ENCODE measurements at regions not wholly inside any gene's neighbourhood (a gene's known extent, or its start where the extent isn't known, plus 50 kb on each side); places are given as distances from the start of the nearest gene placed in this dataset.

DNA sequence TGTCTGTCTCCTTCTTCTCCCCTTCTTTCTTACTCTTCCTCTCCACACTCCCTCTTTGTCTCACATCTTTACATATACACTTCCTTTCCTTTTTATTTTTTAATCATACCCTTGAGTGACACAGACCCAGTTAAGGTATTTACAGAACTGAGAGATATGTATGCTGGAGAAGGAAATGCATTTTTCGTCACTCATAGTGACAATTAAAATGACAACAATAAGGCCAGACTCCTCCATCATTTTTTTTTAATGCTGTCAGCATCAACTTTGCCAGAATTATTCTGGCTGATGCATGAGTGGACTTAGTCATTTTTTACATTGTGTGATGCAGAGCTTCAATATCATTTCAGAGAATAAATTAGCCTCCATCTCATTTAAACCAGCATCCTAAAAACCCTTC, 272.9 kb downstream of the TMEM38B start:
- H3K4me1 Mint-ChIP-seq (ENCODE audit: unreplicated experiment) = peaks cover 9% of the 10 kb centered on the region

DNA sequence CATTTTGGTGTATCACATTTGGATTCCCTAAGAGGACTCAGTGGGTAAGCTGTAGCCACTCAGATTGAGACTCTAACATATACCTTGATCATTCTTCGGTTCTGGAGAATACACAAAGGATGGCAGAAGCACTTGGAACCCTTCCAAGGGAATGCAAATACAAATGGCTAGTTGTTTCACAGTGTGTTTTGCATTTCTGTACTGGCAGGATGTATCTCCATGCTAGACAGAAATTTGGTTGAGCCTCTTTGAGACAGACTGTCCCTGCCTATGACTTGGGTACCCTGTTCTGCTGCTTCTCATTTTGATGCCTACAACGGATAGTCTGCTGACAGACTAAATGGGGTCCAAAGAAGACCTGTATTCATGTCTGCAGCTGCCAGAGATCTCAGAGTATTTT, 273.5 kb downstream of the TMEM38B start:
- no peaks in the 10 kb centered on the region for H3K9me3 Mint-ChIP-seq (ENCODE audit: unreplicated experiment)
- H3K27me3 Mint-ChIP-seq (ENCODE audit: unreplicated experiment) = peaks cover 3% of the 10 kb centered on the region
- no peak overlapping the region for H3K27ac Mint-ChIP-seq (ENCODE audit: unreplicated experiment)
- no peak for TF ChIP-seq CTCF (IDR thresholded peaks at IDR 0.05)
- H3K36me3 Mint-ChIP-seq (ENCODE audit: unreplicated experiment) = no peaks in the 10 kb centered on the region
- DNase-seq (ENCODE audit: extremely low spot score, unreplicated experiment) = no peak
- H3K4me3 Mint-ChIP-seq (ENCODE audit: unreplicated experiment) = no peak overlapping the region
- H3K4me1 Mint-ChIP-seq (ENCODE audit: unreplicated experiment) = peaks cover 15% of the 10 kb centered on the region

More for the DNA sequence above, 272.9 kb downstream of the TMEM38B start:
- Mint-ChIP-seq H3K4me3 (ENCODE audit: unreplicated experiment) (no peak overlapping the region), H3K9me3 (ENCODE audit: unreplicated experiment) (no peaks in the 10 kb centered on the region), H3K36me3 (ENCODE audit: unreplicated experiment) (no peaks in the 10 kb centered on the region), H3K27ac (ENCODE audit: unreplicated experiment) (no peak overlapping the region), H3K27me3 (ENCODE audit: unreplicated experiment) (peaks cover 3% of the 10 kb centered on the region)
- TF ChIP-seq CTCF (IDR thresholded peaks at IDR 0.05) = no peak
- DNase-seq (ENCODE audit: extremely low spot score, unreplicated experiment) = no peak

DNA sequence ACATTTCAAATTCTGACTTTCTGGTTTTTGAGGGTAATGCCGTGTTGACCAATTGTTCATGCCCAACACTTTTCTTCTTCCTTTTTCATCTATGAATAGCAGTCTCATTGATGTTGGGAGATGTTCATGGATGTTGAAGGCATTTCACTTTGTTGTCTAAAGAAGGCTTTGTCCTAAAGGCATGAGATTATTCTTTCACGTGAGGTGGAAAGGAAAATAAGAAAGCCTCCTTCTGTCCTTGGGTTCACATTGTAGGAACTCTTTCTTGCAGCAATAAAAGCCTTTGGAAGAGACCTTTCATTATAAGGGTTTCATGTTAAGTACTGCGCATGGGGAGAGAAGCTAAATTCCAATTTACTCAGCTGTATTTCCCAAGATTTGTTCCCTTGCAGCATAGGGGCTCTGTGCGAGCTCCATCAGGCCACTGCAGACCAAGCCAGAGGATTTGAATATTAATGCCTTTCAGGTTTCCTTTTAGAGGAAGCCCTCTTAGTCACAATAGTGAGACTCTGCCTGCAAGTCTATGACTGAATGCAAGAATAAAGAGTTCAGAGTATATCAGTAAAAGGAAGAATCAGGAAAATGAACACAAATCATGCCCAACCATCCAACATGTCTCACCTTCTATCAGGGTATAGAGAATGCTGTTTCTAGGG, 274.6 kb downstream of the TMEM38B start:
- peaks cover 26% of the 10 kb centered on the region for H3K4me1 Mint-ChIP-seq (ENCODE audit: unreplicated experiment)
- no peak overlapping the region for H3K4me3 Mint-ChIP-seq (ENCODE audit: unreplicated experiment)
- H3K27me3 Mint-ChIP-seq (ENCODE audit: unreplicated experiment) = peaks cover 3% of the 10 kb centered on the region
- H3K9me3 Mint-ChIP-seq (ENCODE audit: unreplicated experiment) = no peaks in the 10 kb centered on the region
- DNase-seq (ENCODE audit: extremely low spot score, unreplicated experiment) = no peak
- TF ChIP-seq CTCF (IDR thresholded peaks at IDR 0.05) = no peak
- no peaks in the 10 kb centered on the region for H3K36me3 Mint-ChIP-seq (ENCODE audit: unreplicated experiment)
- H3K27ac Mint-ChIP-seq (ENCODE audit: unreplicated experiment) = no peak overlapping the region

DNA sequence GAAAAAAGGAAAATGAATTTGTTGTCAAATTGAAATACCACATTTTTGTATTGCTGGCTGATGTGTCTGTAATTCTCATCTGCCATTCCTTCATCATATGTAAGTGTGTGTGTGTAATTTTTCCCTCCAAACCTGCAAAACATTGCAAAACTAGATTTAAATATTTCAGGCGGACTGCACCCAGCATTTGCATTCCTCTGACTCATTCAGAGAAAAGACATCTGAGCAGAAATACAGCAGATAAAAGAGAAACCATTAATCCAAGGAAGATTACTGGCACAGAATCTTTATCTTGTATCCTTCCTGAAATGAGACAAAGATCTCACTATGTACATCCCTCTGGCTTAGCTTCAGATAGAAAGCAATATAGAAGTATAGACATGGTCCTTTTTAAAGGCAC, 275.3 kb downstream of the TMEM38B start:
- Mint-ChIP-seq H3K27ac (ENCODE audit: unreplicated experiment) (no peak overlapping the region), H3K4me1 (ENCODE audit: unreplicated experiment) (peaks cover 33% of the 10 kb centered on the region), H3K36me3 (ENCODE audit: unreplicated experiment) (no peaks in the 10 kb centered on the region), H3K4me3 (ENCODE audit: unreplicated experiment) (no peak overlapping the region), H3K27me3 (ENCODE audit: unreplicated experiment) (peaks cover 3% of the 10 kb centered on the region), H3K9me3 (ENCODE audit: unreplicated experiment) (no peaks in the 10 kb centered on the region)
- no peak for DNase-seq (ENCODE audit: extremely low spot score, unreplicated experiment)
- no peak for TF ChIP-seq CTCF (IDR thresholded peaks at IDR 0.05)

DNA sequence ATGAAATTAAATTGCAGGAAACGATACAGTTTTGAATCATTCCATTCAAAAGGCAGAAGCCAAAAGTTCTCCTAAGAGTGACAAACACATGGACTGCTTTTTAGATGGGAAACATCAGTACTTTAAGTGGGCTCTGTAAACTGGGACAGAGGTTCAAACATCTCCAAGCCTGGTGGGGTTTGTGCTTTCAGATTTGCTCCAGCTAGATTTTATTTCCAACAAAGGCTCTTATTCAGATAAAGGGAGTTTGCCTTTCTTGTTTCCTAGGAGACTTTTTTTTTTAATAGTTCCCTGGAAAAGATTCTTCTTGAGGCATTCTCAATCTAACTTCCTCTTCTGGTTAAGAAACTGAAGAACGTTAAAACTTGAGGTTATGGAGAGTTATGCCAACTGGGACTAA, 277.6 kb downstream of the TMEM38B start:
- H3K27ac Mint-ChIP-seq (ENCODE audit: unreplicated experiment) = no peak overlapping the region
- H3K4me1 Mint-ChIP-seq (ENCODE audit: unreplicated experiment) = peaks cover 52% of the 10 kb centered on the region
- H3K9me3 Mint-ChIP-seq (ENCODE audit: unreplicated experiment) = no peaks in the 10 kb centered on the region
- no peak for DNase-seq (ENCODE audit: extremely low spot score, unreplicated experiment)
- no peak for TF ChIP-seq CTCF (IDR thresholded peaks at IDR 0.05)
- H3K4me3 Mint-ChIP-seq (ENCODE audit: unreplicated experiment) = no peak overlapping the region
- peaks cover 3% of the 10 kb centered on the region for H3K27me3 Mint-ChIP-seq (ENCODE audit: unreplicated experiment)
- no peaks in the 10 kb centered on the region for H3K36me3 Mint-ChIP-seq (ENCODE audit: unreplicated experiment)

Data from osteocyte (in vitro differentiated cells).